ENCODE measurements at regions not wholly inside any gene's neighbourhood (a gene's known extent, or its start where the extent isn't known, plus 50 kb on each side); places are given as distances from the start of the nearest gene placed in this dataset.
"Not testable (repeated sequence)": the region's sequence is repeated elsewhere in the genome, so short reads cannot be mapped to it uniquely, and the experiment has no call there.

DNA sequence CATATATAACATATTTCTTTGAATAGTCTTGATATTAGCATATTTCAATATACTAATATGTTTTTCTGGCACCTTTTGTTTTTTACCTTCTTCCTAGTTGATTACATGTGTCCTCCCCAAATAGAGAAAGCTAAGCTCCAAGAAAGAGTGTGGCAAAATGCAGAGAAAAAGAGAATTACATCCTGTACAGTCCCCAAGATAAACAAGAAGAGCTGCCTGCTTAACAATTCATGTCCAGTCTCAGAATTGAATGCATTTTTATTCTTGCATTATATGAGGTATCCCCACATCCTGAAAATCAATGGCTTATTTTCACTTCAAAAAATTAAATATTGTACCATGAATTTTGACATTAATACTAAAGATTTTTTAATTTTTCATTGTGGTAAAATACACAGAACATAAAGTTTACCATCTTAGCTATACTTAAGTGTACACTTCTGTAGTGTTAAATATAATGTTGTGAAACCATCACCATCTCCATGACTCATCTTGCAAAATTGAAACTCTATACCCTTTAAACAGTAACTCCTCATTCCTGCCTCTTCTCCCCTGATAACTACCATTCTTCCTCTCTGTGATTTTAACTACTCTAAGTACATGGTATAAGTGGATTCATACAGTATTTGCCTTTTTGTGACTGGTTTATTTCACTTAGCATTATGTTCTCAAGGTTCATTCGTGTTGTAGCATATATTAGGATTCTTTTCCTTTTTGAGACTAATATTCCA is 490.3 kb downstream of the COL12A1 start:
- no peaks in the 10 kb centered on the region for H3K9me3 ChIP-seq (ENCODE audit: control insufficient read depth, insufficient read depth, low read length)
- no peaks in the 10 kb centered on the region for H3K27me3 ChIP-seq (ENCODE audit: control insufficient read depth, insufficient read depth, low read length)
- CTCF ChIA-PET = interaction anchor here (0.6 kb wide), 1 partner anchor 181 kb away, joined by 3 read pairs; no protein-coding TSS in a partner anchor
- DNase-seq (ENCODE audit: low read depth, low spot score) = peak; percentile 18
- POLR2A ChIA-PET = no interaction called here
- H3K4me3 ChIP-seq (ENCODE audit: low read depth, low read length) = no peak overlapping the region
- no peak overlapping the region for H3K27ac ChIP-seq (ENCODE audit: low read depth, low read length)
- TF ChIP-seq, protein P1, sequence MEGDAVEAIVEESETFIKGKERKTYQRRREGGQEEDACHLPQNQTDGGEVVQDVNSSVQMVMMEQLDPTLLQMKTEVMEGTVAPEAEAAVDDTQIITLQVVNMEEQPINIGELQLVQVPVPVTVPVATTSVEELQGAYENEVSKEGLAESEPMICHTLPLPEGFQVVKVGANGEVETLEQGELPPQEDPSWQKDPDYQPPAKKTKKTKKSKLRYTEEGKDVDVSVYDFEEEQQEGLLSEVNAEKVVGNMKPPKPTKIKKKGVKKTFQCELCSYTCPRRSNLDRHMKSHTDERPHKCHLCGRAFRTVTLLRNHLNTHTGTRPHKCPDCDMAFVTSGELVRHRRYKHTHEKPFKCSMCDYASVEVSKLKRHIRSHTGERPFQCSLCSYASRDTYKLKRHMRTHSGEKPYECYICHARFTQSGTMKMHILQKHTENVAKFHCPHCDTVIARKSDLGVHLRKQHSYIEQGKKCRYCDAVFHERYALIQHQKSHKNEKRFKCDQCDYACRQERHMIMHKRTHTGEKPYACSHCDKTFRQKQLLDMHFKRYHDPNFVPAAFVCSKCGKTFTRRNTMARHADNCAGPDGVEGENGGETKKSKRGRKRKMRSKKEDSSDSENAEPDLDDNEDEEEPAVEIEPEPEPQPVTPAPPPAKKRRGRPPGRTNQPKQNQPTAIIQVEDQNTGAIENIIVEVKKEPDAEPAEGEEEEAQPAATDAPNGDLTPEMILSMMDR (IDR thresholded peaks at IDR 0.05; ENCODE audit: low read depth, low read length) = no peak

DNA sequence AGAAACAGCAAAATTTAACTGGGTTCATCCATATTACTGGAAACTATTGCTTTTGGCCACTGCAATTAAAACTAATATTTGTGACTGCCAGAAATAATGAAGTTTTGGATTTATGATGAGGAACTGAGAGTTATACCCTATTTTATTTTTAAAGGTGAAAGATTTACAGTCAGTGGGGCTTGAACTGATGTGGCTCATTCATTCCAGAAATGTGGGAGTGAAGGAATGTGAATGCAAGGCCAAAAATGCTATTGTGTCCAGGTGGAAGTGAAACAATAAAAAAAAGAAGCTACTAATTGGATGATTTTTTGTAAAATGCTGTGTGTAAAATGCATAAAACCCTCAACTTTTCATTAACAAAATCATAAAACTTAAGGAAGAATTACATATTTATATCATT is 491.9 kb downstream of the COL12A1 start:
- CTCF ChIA-PET = no interaction called here

DNA sequence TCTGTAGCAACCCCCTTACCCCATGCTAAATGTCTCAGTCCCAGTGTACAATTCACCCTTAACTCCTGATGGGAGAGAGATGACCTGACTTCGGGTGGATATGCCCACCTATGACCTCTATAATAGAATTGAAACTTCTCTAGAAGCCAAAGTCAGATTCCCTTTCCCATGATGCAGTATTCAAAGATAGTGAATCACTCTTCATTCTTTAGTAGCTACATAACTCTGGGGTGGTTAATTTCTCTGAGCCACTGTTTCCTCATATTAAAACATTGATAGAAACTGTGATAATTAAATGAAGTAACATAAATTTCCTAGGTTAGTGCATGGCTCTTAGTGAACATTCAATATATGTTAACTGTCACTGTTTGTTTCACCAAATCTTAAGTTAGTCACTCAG is 500.4 kb downstream of the COL12A1 start:
- no peak overlapping the region for H3K4me3 ChIP-seq (ENCODE audit: low read depth, low read length)
- H3K27ac ChIP-seq (ENCODE audit: low read depth, low read length) = no peak overlapping the region
- DNase-seq (ENCODE audit: low read depth, low spot score) = no peak
- POLR2A ChIA-PET = no interaction called here
- TF ChIP-seq, protein P1 (IDR thresholded peaks at IDR 0.05; ENCODE audit: low read depth, low read length) = no peak
- H3K27me3 ChIP-seq (ENCODE audit: control insufficient read depth, insufficient read depth, low read length) = no peaks in the 10 kb centered on the region
- no peaks in the 10 kb centered on the region for H3K9me3 ChIP-seq (ENCODE audit: control insufficient read depth, insufficient read depth, low read length)
- CTCF ChIA-PET = no interaction called here

More for the DNA sequence above, 491.9 kb downstream of the COL12A1 start:
- H3K27me3 ChIP-seq (ENCODE audit: control insufficient read depth, insufficient read depth, low read length) = no peaks in the 10 kb centered on the region
- no peak overlapping the region for H3K4me3 ChIP-seq (ENCODE audit: low read depth, low read length)
- no peak for DNase-seq (ENCODE audit: low read depth, low spot score)
- H3K27ac ChIP-seq (ENCODE audit: low read depth, low read length) = no peak overlapping the region
- POLR2A ChIA-PET = no interaction called here
- H3K9me3 ChIP-seq (ENCODE audit: control insufficient read depth, insufficient read depth, low read length) = no peaks in the 10 kb centered on the region
- TF ChIP-seq, protein P1 (IDR thresholded peaks at IDR 0.05; ENCODE audit: low read depth, low read length) = no peak

DNA sequence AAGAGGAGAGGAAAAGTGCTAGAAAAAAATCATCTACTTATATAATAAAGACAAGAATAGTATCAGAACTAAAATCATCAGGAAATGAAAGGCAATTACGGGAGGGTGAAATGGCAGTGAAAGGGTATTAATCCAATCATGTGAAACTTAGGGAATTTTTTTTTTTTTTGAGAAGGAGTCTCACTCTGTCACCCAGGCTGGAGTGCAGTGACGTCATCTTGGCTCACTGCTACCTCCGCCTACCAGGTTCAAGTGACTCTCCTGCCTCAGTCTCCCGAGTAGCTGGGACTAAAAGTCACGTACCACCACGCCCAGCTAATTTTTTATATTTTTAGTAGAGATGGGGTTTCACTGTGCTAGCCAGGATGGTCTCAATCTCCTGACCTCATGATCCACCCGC is 501.3 kb downstream of the COL12A1 start:
- CTCF ChIA-PET, POLR2A ChIA-PET: not testable (repeated sequence)

DNA sequence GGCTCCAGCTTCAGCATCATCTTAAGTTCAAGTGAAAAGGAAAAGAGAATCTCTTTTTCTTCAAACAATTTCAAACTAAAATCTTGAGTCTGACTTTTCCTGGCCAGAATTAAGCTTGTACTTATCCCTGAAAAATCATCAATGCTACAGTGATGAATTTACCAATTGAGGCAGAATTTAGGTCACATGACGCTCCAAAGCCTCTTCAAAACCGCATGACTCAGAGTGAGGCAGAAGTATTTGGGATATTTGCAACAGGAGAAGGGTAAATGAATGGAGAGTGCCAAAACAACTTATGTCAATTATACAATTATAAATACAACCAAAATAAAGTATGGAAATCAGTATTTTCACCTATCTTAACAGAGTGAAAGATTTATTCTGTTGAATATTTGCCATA is 515.5 kb downstream of the COL12A1 start:
- POLR2A ChIA-PET = no interaction called here
- Histone ChIP-seq H3K27me3 (ENCODE audit: control insufficient read depth, insufficient read depth, low read length) (no peaks in the 10 kb centered on the region), H3K27ac (ENCODE audit: low read depth, low read length) (no peak overlapping the region), H3K4me3 (ENCODE audit: low read depth, low read length) (no peak overlapping the region), H3K9me3 (ENCODE audit: control insufficient read depth, insufficient read depth, low read length) (no peaks in the 10 kb centered on the region)
- CTCF ChIA-PET = no interaction called here
- TF ChIP-seq, protein P1 (IDR thresholded peaks at IDR 0.05; ENCODE audit: low read depth, low read length) = no peak
- DNase-seq (ENCODE audit: low read depth, low spot score) = no peak

More for the DNA sequence above, 501.3 kb downstream of the COL12A1 start:
- not testable (repeated sequence) for H3K4me3 ChIP-seq (ENCODE audit: low read depth, low read length); H3K9me3 ChIP-seq (ENCODE audit: control insufficient read depth, insufficient read depth, low read length); DNase-seq (ENCODE audit: low read depth, low spot score); H3K27me3 ChIP-seq (ENCODE audit: control insufficient read depth, insufficient read depth, low read length); H3K27ac ChIP-seq (ENCODE audit: low read depth, low read length)

All from AG04450 (cell line).